H1 (cell line): ENCODE measurements at regions not wholly inside any gene's neighbourhood (a gene's known extent, or its start where the extent isn't known, plus 50 kb on each side); places are given as distances from the start of the nearest gene placed in this dataset.

Experiments
- CTCF ChIA-PET: fragments of 300-600 bp; sonication (Branson Sonifier 250); formaldehyde crosslinking; loops from one replicate; lab custom pipeline; 2021; ENCODE audit not compliant: partially characterized antibody; lab: Charles Lee
- POLR2A ChIA-PET: fragments of 300-600 bp; sonication (Branson Sonifier 250); formaldehyde crosslinking; loops from one replicate; lab custom pipeline; 2021; ENCODE audit warnings: inconsistent platforms; ENCODE audit not compliant: partially characterized antibody; lab: Charles Lee
- DNase-seq, 2 experiments: peaks; one replicate each; pipeline versions ENCODE4 v3.0.0 to v3.0.0-alpha.2; 2010 to 2022; ENCODE audit warnings: low spot score in 2 of 2, low read depth in 1 of 2, mixed read lengths in 1 of 2
- FAIRE-seq: peaks from 2 replicates; lab custom pipeline; 2011; peaks lifted over from hg19 to GRCh38; lab: Jason Lieb, UNC
- H2AFZ ChIP-seq: 2 replicates; pipeline ENCODE4 v1.8.1; 2012; ENCODE audit warnings: low read length, inconsistent platforms
- H2AK5ac ChIP-seq: 2 replicates; pipeline ENCODE4 v1.6.1; 2013; ENCODE audit warnings: low read depth, low read length
- H2BK120ac ChIP-seq: replicated peaks from 2 replicates; pipeline ENCODE3; 2013; ENCODE audit warnings: low read depth, low read length, inconsistent platforms
- H2BK12ac ChIP-seq: 2 replicates; pipeline ENCODE4 v1.6.1; 2013; ENCODE audit warnings: low read depth, low read length
- H2BK15ac ChIP-seq: 2 replicates; pipeline ENCODE4 v1.6.1; 2013; ENCODE audit warnings: low read length
- H2BK20ac ChIP-seq: 2 replicates; pipeline ENCODE4 v1.6.1; 2013; ENCODE audit warnings: low read length
- H2BK5ac ChIP-seq: 2 replicates; pipeline ENCODE4 v1.6.1; 2013; ENCODE audit warnings: low read depth, low read length
- H3K14ac ChIP-seq: 2 replicates; pipeline ENCODE4 v1.6.1; 2013; ENCODE audit warnings: inconsistent platforms; ENCODE audit not compliant: insufficient read length
- H3K18ac ChIP-seq: 2 replicates; pipeline ENCODE4 v1.6.1; 2013; ENCODE audit warnings: low read length; ENCODE audit errors: extremely low read depth
- H3K23ac ChIP-seq: 2 replicates; pipeline ENCODE4 v1.6.1; 2013; ENCODE audit warnings: inconsistent platforms; ENCODE audit not compliant: insufficient read length
- H3K23me2 ChIP-seq: 2 replicates; pipeline ENCODE4 v1.6.1; 2013; ENCODE audit warnings: low read depth, low read length
- H3K27ac ChIP-seq: 2 replicates; pipeline ENCODE4 v1.6.1; 2011; ENCODE audit warnings: low read depth, low read length, inconsistent platforms
- H3K27me3 ChIP-seq, 4 experiments: replicated peaks in 1 of 4; 1 replicate in 1 of 4; 2 replicates in 3 of 4; pipeline versions ENCODE4 v1.6.1 to v1.8.1; 2011 to 2013; ENCODE audit warnings: low read length in 3 of 4, mild to moderate bottlenecking in 3 of 4, inconsistent platforms in 2 of 4, mixed read lengths in 2 of 4, moderate library complexity in 1 of 4; ENCODE audit not compliant: control insufficient read depth in 3 of 4, insufficient read depth in 3 of 4; ENCODE audit errors: extremely low read depth in 1 of 4
- H3K36me3 ChIP-seq, 4 experiments: 2 replicates each; pipeline versions ENCODE4 v1.6.1 to v1.8.1; 2011 to 2013; ENCODE audit warnings: mild to moderate bottlenecking in 4 of 4, low read length in 3 of 4, moderate library complexity in 2 of 4, control low read depth in 1 of 4, inconsistent platforms in 1 of 4; ENCODE audit not compliant: insufficient read depth in 4 of 4, control insufficient read depth in 2 of 4
- H3K4ac ChIP-seq: replicated peaks from 2 replicates; pipeline ENCODE3; 2013; ENCODE audit warnings: low read length, low read depth, mixed read lengths, inconsistent platforms; ENCODE audit not compliant: insufficient read length
- H3K4me1 ChIP-seq, 4 experiments: replicated peaks in 1 of 4; 1 replicate in 1 of 4; 2 replicates in 3 of 4; pipeline versions ENCODE4 v1.6.1 to v1.8.1; 2011 to 2013; ENCODE audit warnings: low read length in 3 of 4, inconsistent platforms in 2 of 4, mixed read lengths in 1 of 4; ENCODE audit not compliant: insufficient read depth in 4 of 4, control insufficient read depth in 3 of 4
- H3K4me2 ChIP-seq, 2 experiments: 2 replicates each; pipeline versions ENCODE4 v1.6.1 to v1.8.1; 2011 to 2013; ENCODE audit warnings: low read depth in 2 of 2, low read length in 2 of 2, control low read depth in 1 of 2, inconsistent platforms in 1 of 2, mild to moderate bottlenecking in 1 of 2; ENCODE audit not compliant: insufficient read depth in 1 of 2
- H3K4me3 ChIP-seq, 4 experiments: fragments of 200-600, 300-600 bp in 1 of 4; sonication (generic), shearing (Covaris generic), sonication (Bioruptor Twin) in 1 of 4; 2 replicates each; pipeline versions ENCODE4 v1.5.1 to v1.8.1; 2011 to 2016; ENCODE audit warnings: low read length in 4 of 4, low read depth in 3 of 4, control low read depth in 2 of 4, inconsistent platforms in 2 of 4, mild to moderate bottlenecking in 2 of 4, mixed read lengths in 1 of 4, moderate library complexity in 1 of 4; ENCODE audit not compliant: insufficient read depth in 2 of 4; ENCODE audit errors: extremely low read depth in 1 of 4
- H3K56ac ChIP-seq: replicated peaks from 2 replicates; pipeline ENCODE3; 2013; ENCODE audit warnings: low read depth, mild to moderate bottlenecking, mixed read lengths, low read length, inconsistent platforms; ENCODE audit not compliant: insufficient read length
- H3K79me1 ChIP-seq: 2 replicates; pipeline ENCODE4 v1.6.1; 2013; ENCODE audit warnings: low read depth, low read length, control low read depth
- H3K79me2 ChIP-seq, 2 experiments: 2 replicates each; pipeline versions ENCODE4 v1.6.1 to v1.8.1; 2012 to 2013; ENCODE audit warnings: low read length in 2 of 2, mild to moderate bottlenecking in 2 of 2, inconsistent platforms in 1 of 2; ENCODE audit not compliant: insufficient read depth in 2 of 2, control insufficient read depth in 1 of 2
- H3K9ac ChIP-seq, 4 experiments: replicated peaks in 1 of 4; 1 replicate in 1 of 4; 2 replicates in 3 of 4; pipeline versions ENCODE4 v1.6.1 to v1.8.1; 2011 to 2013; ENCODE audit warnings: low read depth in 3 of 4, low read length in 3 of 4, control low read depth in 2 of 4, mild to moderate bottlenecking in 2 of 4, moderate library complexity in 2 of 4, inconsistent platforms in 1 of 4; ENCODE audit errors: extremely low read depth in 1 of 4
- H3K9me3 ChIP-seq, 2 experiments: 2 replicates each; pipeline versions ENCODE4 v1.6.1 to v1.8.1; 2012 to 2013; ENCODE audit warnings: mild to moderate bottlenecking in 2 of 2, moderate library complexity in 2 of 2, control low read depth in 1 of 2, inconsistent platforms in 1 of 2, low read depth in 1 of 2, low read length in 1 of 2, mixed read lengths in 1 of 2; ENCODE audit not compliant: insufficient read depth in 2 of 2
- H4K20me1 ChIP-seq, 2 experiments: replicated peaks in 1 of 2; 2 replicates each; pipeline versions ENCODE3 to v1.8.1; 2011 to 2013; ENCODE audit warnings: inconsistent platforms in 2 of 2, low read length in 2 of 2, mild to moderate bottlenecking in 1 of 2; ENCODE audit not compliant: insufficient read depth in 2 of 2, control insufficient read depth in 1 of 2
- H4K5ac ChIP-seq: 2 replicates; pipeline ENCODE4 v1.6.1; 2013; ENCODE audit warnings: low read length, low read depth, mixed read lengths, inconsistent platforms; ENCODE audit not compliant: insufficient read length
- H4K8ac ChIP-seq: 2 replicates; pipeline ENCODE4 v1.8.0; 2013; ENCODE audit warnings: mild to moderate bottlenecking, moderate library complexity, low read length, inconsistent platforms; ENCODE audit not compliant: insufficient read depth; ENCODE audit errors: extremely low read depth
- H4K91ac ChIP-seq: replicated peaks from 2 replicates; pipeline ENCODE3; 2013; ENCODE audit warnings: low read length, mixed read lengths, inconsistent platforms; ENCODE audit not compliant: insufficient read length
- BCL11A ChIP-seq, 2 experiments: IDR thresholded peaks; one replicate each; pipeline ENCODE4 v1.6.1; 2011; ENCODE audit warnings: low read depth in 2 of 2, low read length in 2 of 2, mild to moderate bottlenecking in 2 of 2
- CBX5 ChIP-seq: fragments of 300-800, 300-1000 bp; sonication (generic); IDR thresholded peaks from 2 replicates; pipeline ENCODE4 v1.7.1; 2016; ENCODE audit warnings: antibody characterized with exemption, low read length, low read depth
- POLR2A ChIP-seq, 2 experiments: IDR thresholded peaks; 1 replicate in 1 of 2; 2 replicates in 1 of 2; pipeline ENCODE4 v1.6.1; 2011; ENCODE audit warnings: low read depth in 2 of 2, low read length in 2 of 2, mild to moderate bottlenecking in 2 of 2; ENCODE audit errors: control extremely low read depth in 1 of 2
- RAD21 ChIP-seq, 2 experiments: IDR thresholded peaks in 1 of 2; conservative IDR thresholded peaks in 1 of 2; 2 replicates each; pipeline ENCODE4 v1.6.1; 2011; ENCODE audit warnings: low read depth in 2 of 2, low read length in 2 of 2, improper control_type of control experiment in 1 of 2, inconsistent platforms in 1 of 2, mild to moderate bottlenecking in 1 of 2, moderate library complexity in 1 of 2
- RBBP5 ChIP-seq: IDR thresholded peaks from 2 replicates; pipeline ENCODE4 v1.7.1; 2012; ENCODE audit warnings: low read depth, mild to moderate bottlenecking, inconsistent platforms, low read length, moderate library complexity, borderline replicate concordance
- SAP30 ChIP-seq: fragments of 300-600 bp; sonication (generic); IDR thresholded peaks from 2 replicates; pipeline ENCODE4 v1.7.1; 2012; ENCODE audit warnings: low read length, moderate library complexity, mild to moderate bottlenecking, inconsistent platforms; ENCODE audit not compliant: insufficient read depth, insufficient replicate concordance
- SIRT6 ChIP-seq: IDR thresholded peaks from one replicate; pipeline ENCODE4 v1.7.1; 2012; ENCODE audit warnings: low read length, inconsistent platforms
- SP4 ChIP-seq: IDR thresholded peaks from 2 replicates; pipeline ENCODE4 v1.6.1; 2012; ENCODE audit warnings: low read length, inconsistent platforms
- TAF7 ChIP-seq: optimal IDR thresholded peaks from 2 replicates; pipeline ENCODE3; 2011; ENCODE audit warnings: low read depth, mild to moderate bottlenecking, inconsistent platforms, low read length, moderate library complexity, borderline replicate concordance
- TF ChIP-seq, protein P1 (sequence below): IDR thresholded peaks from 2 replicates; pipeline ENCODE4 v1.6.1; 2012; ENCODE audit warnings: low read length, inconsistent platforms
- TF ChIP-seq, protein P2 (sequence below): IDR thresholded peaks from 2 replicates; pipeline ENCODE4 v1.6.1; 2012; ENCODE audit warnings: inconsistent platforms

GRCh38 chr4:107317611-107318010 is 281.5 kb upstream of the DKK2 start:
- H3K4ac ChIP-seq = no peak overlapping the region
- H4K91ac ChIP-seq = no peak overlapping the region
- H2BK12ac ChIP-seq = no peak overlapping the region
- H3K36me3 ChIP-seq = no peaks in the 10 kb centered on the region
- no peak overlapping the region for H3K23ac ChIP-seq
- no peak overlapping the region for H2BK15ac ChIP-seq
- H3K79me1 ChIP-seq = no peaks in the 10 kb centered on the region
- H2AK5ac ChIP-seq = no peak overlapping the region
- H4K20me1 ChIP-seq = no peaks in the 10 kb centered on the region
- H3K56ac ChIP-seq = no peak overlapping the region
- no peak overlapping the region for H2AFZ ChIP-seq
- no peak overlapping the region for H4K5ac ChIP-seq
- H3K27ac ChIP-seq = no peak overlapping the region
- no peaks in the 10 kb centered on the region for H3K27me3 ChIP-seq
- H2BK5ac ChIP-seq = no peak overlapping the region
- H4K8ac ChIP-seq = no peak overlapping the region
- no peak for DNase-seq
- POLR2A ChIA-PET = no interaction called here
- no peak for TF ChIP-seq BCL11A (IDR thresholded peaks at IDR 0.05; ENCODE audit: low read depth in 2 of 2, low read length in 2 of 2)
- TF ChIP-seq, protein P1, sequence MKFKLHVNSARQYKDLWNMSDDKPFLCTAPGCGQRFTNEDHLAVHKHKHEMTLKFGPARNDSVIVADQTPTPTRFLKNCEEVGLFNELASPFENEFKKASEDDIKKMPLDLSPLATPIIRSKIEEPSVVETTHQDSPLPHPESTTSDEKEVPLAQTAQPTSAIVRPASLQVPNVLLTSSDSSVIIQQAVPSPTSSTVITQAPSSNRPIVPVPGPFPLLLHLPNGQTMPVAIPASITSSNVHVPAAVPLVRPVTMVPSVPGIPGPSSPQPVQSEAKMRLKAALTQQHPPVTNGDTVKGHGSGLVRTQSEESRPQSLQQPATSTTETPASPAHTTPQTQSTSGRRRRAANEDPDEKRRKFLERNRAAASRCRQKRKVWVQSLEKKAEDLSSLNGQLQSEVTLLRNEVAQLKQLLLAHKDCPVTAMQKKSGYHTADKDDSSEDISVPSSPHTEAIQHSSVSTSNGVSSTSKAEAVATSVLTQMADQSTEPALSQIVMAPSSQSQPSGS = no peak
- no peak for TF ChIP-seq SAP30
- TF ChIP-seq SP4 = no peak
- no peak for TF ChIP-seq CBX5
- TF ChIP-seq, protein P2, sequence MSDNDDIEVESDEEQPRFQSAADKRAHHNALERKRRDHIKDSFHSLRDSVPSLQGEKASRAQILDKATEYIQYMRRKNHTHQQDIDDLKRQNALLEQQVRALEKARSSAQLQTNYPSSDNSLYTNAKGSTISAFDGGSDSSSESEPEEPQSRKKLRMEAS = no peak
- TF ChIP-seq TAF7 = no peak
- TF ChIP-seq RBBP5 = no peak
- no peak for TF ChIP-seq POLR2A (IDR thresholded peaks at IDR 0.05; ENCODE audit: control extremely low read depth in 1 of 2, low read depth in 2 of 2, low read length in 2 of 2)
- no peak for TF ChIP-seq SIRT6
- no peak for TF ChIP-seq RAD21 (IDR thresholded peaks at IDR 0.05 in 1 of 2, conservative IDR thresholded peaks at IDR 0.05 in 1 of 2; ENCODE audit: low read depth in 2 of 2, low read length in 2 of 2)
- TF ChIP-seq, all 59 proteins: peak for 0
- Histone ChIP-seq H3K23me2 (no peaks in the 10 kb centered on the region), H3K79me2 (no peaks in the 10 kb centered on the region), H2BK120ac (no peak overlapping the region), H3K9ac (no peak overlapping the region), H2BK20ac (no peak overlapping the region), H3K18ac (no peak overlapping the region), H3K4me1 (no peaks in the 10 kb centered on the region), H3K4me3 (no peak overlapping the region), H3K14ac (no peak overlapping the region), H3K4me2 (no peak overlapping the region), H3K9me3 (no peaks in the 10 kb centered on the region)
- CTCF ChIA-PET = no interaction called here
- FAIRE-seq = no peak
